Esophagus muscularis mucosa (tissue), 4 donors: ENCODE measurements at regions not wholly inside any gene's neighbourhood (a gene's known extent, or its start where the extent isn't known, plus 50 kb on each side); places are given as distances from the start of the nearest gene placed in this dataset.
"Not testable (repeated sequence)": the region's sequence is repeated elsewhere in the genome, so short reads cannot be mapped to it uniquely, and the experiment has no call there.

Source experiments
- CTCF ChIP-seq, 3 experiments: fragments of 200-600 bp in 2 of 3; fragments of 450-650 bp in 1 of 3; sonication (generic) in 2 of 3; IDR thresholded peaks; one replicate each; pipeline ENCODE4 v1.5.1; 2017 to 2019; ENCODE audit warnings: antibody characterized with exemption in 3 of 3, mild to moderate bottlenecking in 2 of 3, moderate library complexity in 1 of 3
- EP300 ChIP-seq: sonication (generic); formaldehyde crosslinking; IDR thresholded peaks from one replicate; pipeline ENCODE4 v1.6.1; 2017; ENCODE audit warnings: antibody characterized with exemption
- POLR2A ChIP-seq: fragments of 450-650 bp; IDR thresholded peaks from one replicate; pipeline ENCODE4 v1.6.1; 2017; ENCODE audit warnings: antibody characterized with exemption, moderate library complexity, mild to moderate bottlenecking, low read depth
- POLR2AphosphoS5 ChIP-seq, 2 donors: sonication (generic); formaldehyde crosslinking; IDR thresholded peaks; one replicate each; pipeline ENCODE4 v1.6.1; 2017; ENCODE audit warnings: antibody characterized with exemption in 2 of 2

- not testable (repeated sequence) for TF ChIP-seq CTCF (IDR thresholded peaks at IDR 0.05); EP300; POLR2A; POLR2AphosphoS5 (IDR thresholded peaks at IDR 0.05)
Measured at GRCh38 chr9:91019871-91020270, 218.3 kb downstream of the SYK start.
